HG03060 (cell line): ENCODE measurements at regions not wholly inside any gene's neighbourhood (a gene's known extent, or its start where the extent isn't known, plus 50 kb on each side); places are given as distances from the start of the nearest gene placed in this dataset.

Experiments used
- ATAC-seq: cut with Tn5 transposase; IDR thresholded peaks from one replicate; pipeline ENCODE4 v1.9.1; 2021; ENCODE audit warnings: low read depth, moderate number of reproducible peaks; ENCODE audit not compliant: unreplicated experiment

DNA sequence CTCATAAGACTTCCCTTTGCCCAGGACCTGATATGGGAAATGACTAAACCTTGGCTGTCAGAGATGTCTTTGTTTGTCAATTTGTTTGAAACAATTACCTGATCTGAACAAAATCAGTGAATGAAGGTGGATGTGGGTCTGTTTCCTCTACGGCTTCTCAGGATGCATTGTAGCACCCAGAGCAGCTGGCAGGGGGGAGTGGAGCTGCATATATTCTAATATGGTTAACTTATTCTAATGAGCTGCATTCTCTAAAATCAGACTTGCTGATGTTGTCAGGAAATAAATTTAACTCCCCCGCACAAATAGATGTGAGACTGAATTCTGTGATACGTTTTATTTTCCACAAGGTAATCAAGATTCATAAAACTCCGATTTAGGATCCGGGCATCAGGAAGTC, 665.4 kb downstream of the MAT2B start:
- ATAC-seq, result no peak

GRCh38 chr5:164175083-164175482, 669.7 kb downstream of the MAT2B start:
- ATAC-seq, result no peak

DNA sequence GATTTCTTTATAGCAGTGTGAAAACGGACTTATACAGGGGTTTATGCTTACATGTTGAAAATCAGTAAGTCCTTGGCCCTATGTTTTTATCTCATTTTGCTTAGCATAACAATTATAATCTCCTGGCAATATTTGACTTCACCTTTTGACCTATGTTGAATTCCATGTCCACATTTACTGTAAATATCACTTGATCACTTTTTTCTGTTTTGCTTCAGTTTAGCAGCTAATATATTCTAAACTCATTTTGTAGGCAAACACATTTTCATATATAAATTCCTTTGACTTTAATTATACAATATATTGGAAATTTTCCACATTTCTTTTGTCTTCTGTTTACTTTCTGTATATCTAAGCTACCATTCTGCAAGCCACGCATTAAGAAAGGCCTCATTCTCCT, 674.0 kb downstream of the MAT2B start:
- no peak for ATAC-seq

- no peak for ATAC-seq
These were observed 676.2 kb downstream of the MAT2B start for GRCh38 chr5:164181604-164182003.

DNA sequence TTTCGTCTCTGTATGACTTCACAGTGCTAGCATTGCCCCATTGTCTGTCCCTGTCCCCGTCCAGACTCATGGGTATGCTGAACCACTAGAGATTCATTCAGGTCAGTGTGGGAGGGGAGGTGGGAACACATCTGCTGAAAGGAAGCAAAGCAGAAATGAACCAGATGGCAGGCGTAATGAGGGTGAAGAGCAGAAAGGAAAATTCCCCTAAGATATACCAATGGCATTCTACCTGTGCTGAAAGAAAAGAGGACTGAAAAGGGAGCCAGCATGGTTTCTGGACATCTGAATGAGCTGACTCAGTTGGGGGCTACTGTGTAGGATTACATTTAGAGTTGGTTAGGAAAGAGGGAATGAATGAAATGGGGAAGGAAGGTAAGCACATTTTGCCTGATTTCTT, 678.7 kb downstream of the MAT2B start:
- ATAC-seq, result no peak

- no peak for ATAC-seq
These were observed 679.6 kb downstream of the MAT2B start for GRCh38 chr5:164185000-164185399.

GRCh38 chr5:164186550-164186949, 681.1 kb downstream of the MAT2B start:
- ATAC-seq, result no peak

DNA sequence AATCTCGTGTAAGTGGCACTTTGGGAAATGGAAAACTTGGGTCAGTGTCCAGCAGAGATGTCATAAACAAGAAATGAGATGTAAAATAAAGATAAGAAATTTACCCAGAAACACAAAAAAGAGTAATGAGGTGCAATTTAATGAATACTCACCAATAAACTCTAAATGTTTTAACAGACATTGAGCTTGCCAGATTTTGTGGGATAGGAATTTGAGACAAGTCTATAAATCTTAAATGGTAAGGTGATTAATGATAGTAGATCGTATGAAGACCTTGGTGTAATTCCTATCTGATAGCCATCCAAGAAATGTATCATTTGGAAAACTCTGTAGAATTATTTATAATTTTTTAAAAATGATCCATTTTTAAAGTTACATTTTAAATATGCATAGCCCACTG, 682.4 kb downstream of the MAT2B start:
- no peak for ATAC-seq

DNA sequence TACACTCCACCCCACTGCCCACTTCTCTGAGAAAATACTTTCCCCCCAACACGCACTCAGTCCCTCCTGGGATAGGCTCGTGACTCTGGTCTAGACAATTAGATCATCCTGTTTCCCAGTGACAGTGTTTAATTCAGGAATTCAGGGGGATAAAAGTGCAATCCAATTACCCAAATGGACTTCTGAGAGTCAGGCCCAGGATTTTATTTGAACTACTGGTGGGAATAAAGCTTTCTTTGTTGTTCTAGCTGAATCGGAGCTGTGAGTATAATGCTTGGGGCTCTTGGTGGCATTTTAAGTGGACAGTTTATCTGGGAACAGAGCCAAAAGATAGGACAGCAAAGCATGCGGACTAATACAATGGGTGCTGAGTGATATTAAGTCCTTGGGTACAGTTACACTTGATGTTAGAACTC, 683.3 kb downstream of the MAT2B start:
- ATAC-seq, result no peak

DNA sequence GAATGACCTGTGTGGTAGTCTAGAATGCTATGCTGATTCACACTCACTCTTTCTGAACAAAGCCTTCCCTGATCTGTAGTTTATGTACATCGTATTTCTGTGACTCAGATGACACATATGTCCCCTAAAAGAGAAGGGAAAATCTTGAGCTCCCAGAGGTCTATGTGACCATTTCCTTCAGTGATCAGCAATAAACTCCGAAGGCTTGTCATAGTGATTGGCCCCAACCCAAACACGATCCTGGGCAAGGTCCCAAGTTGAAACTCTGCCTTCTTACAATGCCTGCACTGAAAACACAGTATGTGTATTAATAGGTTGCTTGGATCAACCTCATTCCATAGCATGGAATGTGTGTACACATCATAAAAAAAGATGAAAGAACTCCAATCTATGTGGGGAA, 685.8 kb downstream of the MAT2B start:
- no peak for ATAC-seq

DNA sequence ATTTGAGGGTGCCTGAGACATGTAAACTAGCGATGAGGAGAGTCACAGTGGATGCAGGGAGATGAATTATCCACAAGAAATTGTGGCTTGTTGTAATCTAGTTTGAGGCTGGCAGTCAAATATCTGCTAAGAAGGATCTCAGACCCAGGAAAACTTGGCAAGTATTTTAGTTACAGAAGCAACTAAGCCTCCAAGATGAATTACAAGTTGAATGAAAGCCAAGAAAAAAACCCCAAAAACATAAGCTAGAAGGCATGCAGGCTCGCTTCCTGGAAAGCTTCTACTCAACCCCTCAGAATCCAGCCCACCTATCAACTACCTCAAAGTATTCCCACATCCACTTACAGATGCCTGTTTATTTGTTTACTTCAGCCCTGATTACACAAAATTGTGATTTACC, 696.9 kb downstream of the MAT2B start:
- ATAC-seq, result no peak

DNA sequence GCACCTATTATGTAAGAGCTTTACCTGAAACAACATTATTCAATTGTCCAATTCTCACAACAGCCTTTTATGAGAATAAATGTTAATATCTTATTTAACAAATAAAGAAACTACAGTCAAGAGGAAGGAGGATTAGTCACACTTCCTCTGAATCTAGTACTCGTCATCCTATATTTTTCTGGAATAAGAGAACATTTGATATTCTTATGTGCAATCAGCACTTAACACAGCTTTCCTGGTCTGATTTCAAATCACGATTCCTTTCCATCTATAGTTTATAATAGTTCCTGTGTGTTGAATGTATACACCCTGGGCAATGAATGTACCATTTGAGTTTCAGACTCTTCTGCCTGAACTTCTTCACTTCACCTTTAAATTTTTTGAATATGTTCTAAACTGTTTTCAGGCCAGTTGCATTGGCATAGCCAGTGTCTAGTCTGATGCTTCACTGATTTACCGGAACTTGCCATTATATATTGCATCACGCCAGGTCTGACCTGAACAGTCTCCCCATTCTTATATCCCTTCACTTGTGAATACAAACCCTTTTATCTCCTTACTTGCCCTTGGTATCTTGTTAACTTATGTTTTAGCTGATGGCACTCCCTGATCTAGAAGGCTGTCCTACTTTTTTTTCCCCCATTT, 698.3 kb downstream of the MAT2B start:
- ATAC-seq, result no peak

DNA sequence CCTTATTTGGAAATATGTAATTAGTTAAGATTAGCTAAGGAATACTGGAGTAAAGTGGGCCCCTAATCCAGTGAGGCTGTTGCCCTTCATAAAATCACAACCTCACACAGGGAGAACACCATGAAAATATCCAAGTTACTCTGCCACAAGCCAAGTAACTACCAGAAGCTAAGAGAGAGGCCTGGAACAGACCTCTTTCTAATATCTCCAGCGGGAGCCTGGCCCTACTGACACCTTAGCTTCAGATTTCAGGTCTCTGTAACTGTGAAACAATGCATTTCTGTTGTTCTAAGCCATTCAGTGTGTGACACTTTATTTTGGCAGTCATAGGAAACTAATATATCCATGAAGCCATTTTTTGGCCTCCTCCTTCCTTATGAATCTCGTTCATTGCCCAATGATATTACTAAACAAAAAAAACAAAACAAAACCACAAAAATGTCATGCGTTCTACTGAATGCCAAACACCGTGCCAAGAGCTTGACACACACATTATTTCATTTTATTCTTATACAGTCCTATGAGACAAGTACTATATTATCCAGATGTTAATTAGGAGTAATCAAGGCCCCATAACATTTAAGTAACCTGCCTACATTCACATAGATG, 699.0 kb downstream of the MAT2B start:
- no peak for ATAC-seq

DNA sequence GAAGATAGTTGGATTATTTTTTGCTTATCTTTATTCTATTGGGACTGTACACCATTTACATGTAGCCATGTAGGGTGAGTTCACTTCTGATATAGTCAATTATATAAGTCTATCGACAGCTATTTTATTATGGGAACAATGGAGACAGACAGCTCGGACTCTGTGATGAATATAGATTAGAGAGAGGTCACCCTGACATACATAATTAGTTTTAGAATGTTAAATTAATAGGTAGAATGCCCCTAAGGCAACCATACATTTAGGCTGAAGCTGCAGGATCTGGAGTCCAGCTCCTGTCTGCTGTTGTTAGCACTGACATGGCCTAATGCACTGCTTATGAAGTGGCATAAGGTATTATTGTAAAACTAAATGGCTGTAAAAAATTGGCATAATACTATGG, 700.8 kb downstream of the MAT2B start:
- no peak for ATAC-seq

DNA sequence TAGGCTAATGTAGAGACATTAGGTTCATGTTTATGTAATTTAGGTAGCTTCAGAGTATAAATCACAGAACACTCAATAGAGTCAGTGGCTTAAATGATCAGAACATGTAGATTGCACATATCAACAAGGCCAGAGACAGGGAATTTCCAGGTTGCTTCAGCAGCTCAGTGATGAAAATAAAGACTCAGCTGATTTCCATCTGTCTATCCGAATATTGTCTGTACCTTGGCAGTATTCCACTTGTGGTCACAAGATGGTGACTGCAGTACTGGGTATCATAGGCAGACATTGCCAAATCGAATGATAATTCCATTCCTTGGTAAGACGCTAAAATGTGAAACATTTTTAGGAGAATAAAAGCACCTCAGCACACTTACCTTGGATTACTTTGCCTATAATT, 702.2 kb downstream of the MAT2B start:
- ATAC-seq, result no peak

DNA sequence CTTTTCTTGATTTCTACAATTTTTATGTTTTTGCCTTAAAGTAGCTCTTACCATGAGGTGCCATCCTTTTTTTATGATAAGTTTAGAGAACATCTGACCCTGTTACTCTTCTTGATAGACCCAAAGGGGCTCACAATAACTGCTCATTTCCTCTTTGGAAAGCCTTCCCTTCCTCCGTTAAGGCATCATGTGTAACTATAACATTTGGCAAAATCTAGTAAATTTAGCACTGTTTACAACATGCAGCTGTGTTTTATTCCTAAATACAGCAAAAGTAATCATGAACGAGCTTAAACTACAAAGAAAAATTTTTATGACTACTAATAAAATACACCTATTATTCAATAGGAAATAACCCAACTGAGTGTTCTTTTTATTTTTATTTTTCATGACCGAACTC, 705.1 kb downstream of the MAT2B start:
- no peak for ATAC-seq

DNA sequence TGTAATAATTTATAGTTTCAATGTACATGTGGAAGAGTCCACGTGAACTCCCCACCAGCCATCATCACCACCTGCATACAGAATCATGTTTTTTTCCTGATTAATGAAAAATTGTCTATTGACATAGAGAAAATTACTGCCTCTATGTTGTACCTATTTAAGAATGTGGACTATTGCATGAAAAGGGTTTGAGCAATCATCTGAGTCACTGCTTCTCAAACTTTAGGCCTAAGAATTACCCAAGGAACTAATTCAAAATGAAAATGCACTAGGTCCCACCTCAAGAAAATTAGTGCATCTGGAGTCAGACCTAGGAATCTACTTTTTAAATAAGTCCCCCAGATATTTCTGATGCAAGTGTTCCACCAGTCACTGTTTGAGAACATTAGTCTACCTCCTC, 709.3 kb downstream of the MAT2B start:
- no peak for ATAC-seq

DNA sequence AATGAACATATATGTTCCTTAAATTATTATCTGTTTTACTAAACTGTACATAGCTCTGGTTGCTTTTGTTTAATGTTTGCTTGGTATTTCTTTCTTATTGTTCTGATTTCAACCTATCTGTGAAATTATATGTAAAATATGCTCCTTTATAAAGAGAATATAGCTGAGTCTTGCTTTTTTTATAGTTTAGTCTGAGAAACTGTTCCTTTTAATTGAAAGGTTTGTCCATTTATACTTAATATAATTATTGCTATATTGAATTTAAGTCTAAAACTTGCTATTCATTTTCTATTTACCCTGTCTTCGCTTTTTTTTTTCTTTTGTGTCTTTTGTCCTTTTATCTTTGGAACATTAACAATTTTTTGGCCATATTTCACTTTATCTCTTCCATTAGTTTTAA, 712.0 kb downstream of the MAT2B start:
- no peak for ATAC-seq

GRCh38 chr5:164220522-164220921, 715.1 kb downstream of the MAT2B start:
- no peak for ATAC-seq

GRCh38 chr5:164224236-164224635, 718.8 kb downstream of the MAT2B start:
- ATAC-seq, result no peak

- ATAC-seq, result no peak
These were observed 719.4 kb downstream of the MAT2B start for GRCh38 chr5:164224772-164225171.

DNA sequence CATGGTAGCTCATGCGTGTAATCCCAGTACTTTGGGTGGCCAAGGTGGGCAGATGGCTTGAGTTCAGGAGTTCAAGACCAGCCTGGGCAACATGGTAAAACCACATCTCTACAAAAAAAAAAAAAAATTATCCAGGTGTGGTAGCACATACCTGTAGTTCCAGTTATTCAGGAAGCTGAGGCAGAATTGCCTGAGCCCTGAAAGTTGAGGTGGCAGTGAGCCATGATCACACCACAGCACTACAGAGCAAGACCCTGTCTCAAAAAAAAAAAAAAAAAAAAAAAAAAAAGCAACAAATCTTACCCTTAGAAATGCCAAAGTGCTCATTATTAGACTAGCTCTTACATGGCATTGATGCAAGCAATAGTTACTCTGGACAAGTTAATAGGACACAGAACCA, 724.9 kb downstream of the MAT2B start:
- no peak for ATAC-seq

DNA sequence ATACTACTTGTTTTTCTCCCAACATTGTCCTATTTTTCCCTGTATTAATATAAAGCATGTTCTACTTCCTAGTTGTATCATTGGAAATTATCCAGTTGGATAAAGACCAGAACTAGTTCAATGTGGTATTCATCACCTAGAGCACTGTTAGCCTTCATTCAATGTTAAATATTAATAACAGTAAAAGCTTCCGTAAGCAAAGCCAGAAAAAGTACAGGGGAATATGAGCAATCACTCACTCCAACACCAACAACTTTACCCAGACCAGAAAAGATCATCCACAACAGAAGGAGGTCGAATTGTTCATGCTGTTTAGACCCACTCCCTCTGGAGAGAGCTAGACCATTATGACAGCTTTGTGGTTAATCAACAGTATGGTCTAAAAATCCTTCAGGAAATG, 728.4 kb downstream of the MAT2B start:
- no peak for ATAC-seq
